K562 (cell line): ENCODE measurements at regions not wholly inside any gene's neighbourhood (a gene's known extent, or its start where the extent isn't known, plus 50 kb on each side); places are given as distances from the start of the nearest gene placed in this dataset.
A peak's percentile ranks its signal among the peaks of the same experiment; 100 is the strongest.

Source experiments
- ATAC-seq: fragments of 200-7000 bp; cut with Tn5 transposase; 3 replicates; pipeline ENCODE4 v1.9.1; 2020; ENCODE audit warnings: moderate library complexity
- BruUV-seq: library from RNA; stranded (reverse); fragments of 400-500 nt; replicated peaks from 2 replicates; lab custom pipeline; 2021; lab: Mats Ljungman, UMichigan
- CTCF ChIA-PET: fragments of 300-600 bp; formaldehyde crosslinking; extraction: SDS; loops from one replicate; lab custom pipeline; 2021; ENCODE audit warnings: low intra/inter-chr PET ratio; lab: Yijun Ruan, JAX
- POLR2A ChIA-PET: fragments of 300-600, 350-650 bp; sonication (Branson Sonifier 250); formaldehyde crosslinking; extraction: SDS; loops from one replicate; lab custom pipeline; 2021; ENCODE audit warnings: antibody characterized with exemption, inconsistent platforms; lab: Yijun Ruan, JAX
- DNase-seq, 4 experiments: peaks; one replicate each; pipeline versions ENCODE4 v3.0.0 to v3.0.0-alpha.2; 2011 to 2018; ENCODE audit warnings: low spot score in 3 of 4, mixed read lengths in 3 of 4; ENCODE audit errors: extremely low read depth in 1 of 4
- FAIRE-seq: peaks from 2 replicates; lab custom pipeline; 2011; peaks lifted over from hg19 to GRCh38; lab: Jason Lieb, UNC
- H2AFZ ChIP-seq: 2 replicates; pipeline ENCODE4 v1.6.0; 2011; ENCODE audit warnings: low read depth, low read length, control low read depth, inconsistent platforms
- H3K27ac ChIP-seq: fragments of 200-600 bp; 3 replicates; pipeline ENCODE4 v1.8.0; 2011; ENCODE audit warnings: low read depth, mild to moderate bottlenecking, control low read depth, inconsistent platforms, low read length, moderate library complexity, mixed read lengths; ENCODE audit errors: extremely low read depth
- H3K27me3 ChIP-seq, 2 experiments: fragments of 300-600 bp in 1 of 2; 2 replicates in 1 of 2; 3 replicates in 1 of 2; pipeline versions ENCODE4 v1.6.0 to v1.8.0; 2011; ENCODE audit warnings: inconsistent platforms in 2 of 2, low read length in 2 of 2, mild to moderate bottlenecking in 1 of 2, mixed read lengths in 1 of 2, moderate library complexity in 1 of 2; ENCODE audit not compliant: control insufficient read depth in 2 of 2, insufficient read depth in 2 of 2
- H3K36me3 ChIP-seq: fragments of 300-600 bp; 3 replicates; pipeline ENCODE4 v1.8.0; 2011; ENCODE audit warnings: mild to moderate bottlenecking, low read length, inconsistent platforms; ENCODE audit not compliant: control insufficient read depth, insufficient read depth
- H3K4me1 ChIP-seq, 2 experiments: fragments of 200-600 bp in 1 of 2; replicated peaks in 1 of 2; 2 replicates in 1 of 2; 3 replicates in 1 of 2; pipeline versions ENCODE4 v1.5.1 to v1.8.0; 2011; ENCODE audit warnings: inconsistent platforms in 2 of 2, low read length in 2 of 2, mild to moderate bottlenecking in 1 of 2, mixed read lengths in 1 of 2, moderate library complexity in 1 of 2; ENCODE audit not compliant: control insufficient read depth in 2 of 2, insufficient read depth in 2 of 2
- H3K4me2 ChIP-seq: 2 replicates; pipeline ENCODE4 v1.6.1; 2011; ENCODE audit warnings: low read length, control low read depth, inconsistent platforms, mixed read lengths; ENCODE audit not compliant: insufficient read depth
- H3K4me3 ChIP-seq: fragments of 200-600 bp; sonication (generic), shearing (Covaris generic); 2 replicates; pipeline ENCODE4 v1.5.1; 2016; ENCODE audit warnings: control low read depth, inconsistent platforms
- H3K79me2 ChIP-seq: fragments of 200-600 bp; 3 replicates; pipeline ENCODE4 v1.8.0; 2011; ENCODE audit warnings: low read length, inconsistent platforms; ENCODE audit not compliant: control insufficient read depth, insufficient read depth
- H3K9ac ChIP-seq, 2 experiments: 2 replicates each; pipeline versions ENCODE4 v1.6.0 to v1.6.1; 2011; ENCODE audit warnings: low read depth in 2 of 2, low read length in 2 of 2, control low read depth in 1 of 2, inconsistent platforms in 1 of 2, mild to moderate bottlenecking in 1 of 2, mixed read lengths in 1 of 2; ENCODE audit not compliant: insufficient read depth in 1 of 2
- H3K9me1 ChIP-seq: one replicate; pipeline ENCODE4 v1.6.0; 2011; ENCODE audit warnings: inconsistent platforms, mild to moderate bottlenecking, low read length, moderate library complexity; ENCODE audit not compliant: control insufficient read depth, insufficient read depth
- H3K9me3 ChIP-seq: replicated peaks from 2 replicates; pipeline ENCODE4 v1.5.1; 2011; ENCODE audit warnings: low read depth, low read length, inconsistent platforms; ENCODE audit not compliant: control insufficient read depth, insufficient read depth
- H4K20me1 ChIP-seq: replicated peaks from 2 replicates; pipeline ENCODE4 v1.6.1; 2011; ENCODE audit warnings: low read length, inconsistent platforms, mixed read lengths; ENCODE audit not compliant: control insufficient read depth, insufficient read depth
- CBFB ChIP-seq: sonication (generic); formaldehyde crosslinking; IDR thresholded peaks from 2 replicates; pipeline ENCODE4 v1.4.0; 2020; ENCODE audit warnings: mild to moderate bottlenecking, missing genetic modification reagents
- RAD51 ChIP-seq: fragments of 450-650 bp; IDR thresholded peaks from 2 replicates; pipeline ENCODE4 v1.7.1; 2016; ENCODE audit warnings: low read depth, mild to moderate bottlenecking, borderline replicate concordance
- ZNF408 ChIP-seq: fragments of 250-450 bp; sonication (Bioruptor Pico); IDR thresholded peaks from 2 replicates; pipeline ENCODE4 v1.4.0; 2020; ENCODE audit warnings: low read depth, mild to moderate bottlenecking, moderate library complexity
- WGBS: fragments of 100-300 bp; shearing (Covaris generic); methylation state at CpG from one replicate; pipeline ENCODE4 v1.1.6; 2016; ENCODE audit warnings: low coverage, mixed read lengths; ENCODE audit not compliant: insufficient coverage; ENCODE audit errors: missing lambda C conversion rate; 5-methylcytosine and 5-hydroxymethylcytosine counted together
- in situ Hi-C: fragments of 300-500 bp; cut with MboI; formaldehyde crosslinking; loops from 4 replicates; pipeline ENCODE4 v1.15.0; 2018; ENCODE audit warnings: inconsistent platforms, mixed read lengths
- intact Hi-C: fragments of 100-400 bp; cut with micrococcal nuclease; formaldehyde crosslinking; loops from 2 replicates; pipeline ENCODE4 v1.14.2; 2022
- TF ChIP-seq, protein P1 (sequence below): sonication (generic); formaldehyde crosslinking; IDR thresholded peaks from 2 replicates; pipeline ENCODE4 v1.9.0; 2022; ENCODE audit warnings: mild to moderate bottlenecking, missing genetic modification reagents

DNA sequence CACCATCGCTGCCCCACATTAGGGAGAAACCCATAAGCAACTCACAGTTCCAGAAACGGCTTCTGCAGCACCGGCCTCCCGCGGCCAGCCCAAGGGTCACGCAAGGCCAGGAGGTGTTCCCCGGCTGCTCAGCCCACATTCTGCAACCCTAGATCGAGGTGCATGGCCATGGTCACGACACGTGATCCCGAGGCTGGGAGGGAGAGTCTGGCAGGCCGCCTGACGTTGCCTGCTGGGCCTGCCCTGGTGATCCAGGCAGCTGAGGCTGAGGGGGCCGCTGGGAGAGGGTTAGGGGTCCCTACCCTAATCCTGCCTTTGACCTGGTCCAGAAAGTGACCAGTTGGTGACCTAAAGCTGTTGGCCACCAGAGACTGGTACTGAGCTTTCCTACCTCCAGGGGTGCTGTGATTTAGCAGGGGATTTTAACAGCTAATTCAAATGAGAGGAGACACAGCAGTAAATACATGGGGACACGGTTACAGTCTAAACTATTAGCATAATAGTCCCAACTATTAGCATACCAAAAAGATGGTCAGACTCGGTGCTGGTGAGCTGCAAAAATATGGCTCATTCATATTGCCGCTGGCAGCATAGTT is 97.4 kb upstream of the CIBAR2 start:
- Histone ChIP-seq H3K27me3 (no peaks in the 10 kb centered on the region), H3K36me3 (peaks cover 4% of the 10 kb centered on the region; the same call in 1 of the 3 replicates), H3K9me1 (no peaks in the 10 kb centered on the region), H2AFZ (no peak overlapping the region), H3K9ac (no peak overlapping the region), H3K79me2 (peaks cover 12% of the 10 kb centered on the region), H4K20me1 (no peaks in the 10 kb centered on the region; the same call in 1 of the 2 replicates), H3K4me2 (no peak overlapping the region), H3K27ac (no peak overlapping the region), H3K9me3 (peaks cover 11% of the 10 kb centered on the region), H3K4me1 (peaks cover 8 to 57% of the 10 kb centered on the region in 2 experiments; a peak in 4 of 5 replicates), H3K4me3 (no peak overlapping the region)
- DNase-seq (no peak), ATAC-seq (no peak; the same call in 2 of the 3 replicates), FAIRE-seq (peak; percentile 59)
- POLR2A ChIA-PET, result interaction anchor here (3.7 kb wide), 1 partner anchor 10 kb away, joined by 14 read pairs; no protein-coding TSS in a partner anchor
- intact Hi-C loops, result no loop called here
- in situ Hi-C loops, result no loop called here
- 43% methylated on average over 17 of the region's 17 CpGs for WGBS
- TF ChIP-seq, protein P1, sequence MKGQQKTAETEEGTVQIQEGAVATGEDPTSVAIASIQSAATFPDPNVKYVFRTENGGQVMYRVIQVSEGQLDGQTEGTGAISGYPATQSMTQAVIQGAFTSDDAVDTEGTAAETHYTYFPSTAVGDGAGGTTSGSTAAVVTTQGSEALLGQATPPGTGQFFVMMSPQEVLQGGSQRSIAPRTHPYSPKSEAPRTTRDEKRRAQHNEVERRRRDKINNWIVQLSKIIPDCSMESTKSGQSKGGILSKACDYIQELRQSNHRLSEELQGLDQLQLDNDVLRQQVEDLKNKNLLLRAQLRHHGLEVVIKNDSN (CRISPR knock-in tag), result peak; percentile 40; the same call in 1 of the 2 replicates
- no peak for TF ChIP-seq ZNF408
- no peak for TF ChIP-seq CBFB (CRISPR knock-in tag)
- peak; percentile 36; the same call in 1 of the 2 replicates for TF ChIP-seq RAD51
- BruUV-seq, result no TSS peak
- CTCF ChIA-PET, result no interaction called here
